ENCODE measurements at regions not wholly inside any gene's neighbourhood (a gene's known extent, or its start where the extent isn't known, plus 50 kb on each side); places are given as distances from the start of the nearest gene placed in this dataset.

DNA sequence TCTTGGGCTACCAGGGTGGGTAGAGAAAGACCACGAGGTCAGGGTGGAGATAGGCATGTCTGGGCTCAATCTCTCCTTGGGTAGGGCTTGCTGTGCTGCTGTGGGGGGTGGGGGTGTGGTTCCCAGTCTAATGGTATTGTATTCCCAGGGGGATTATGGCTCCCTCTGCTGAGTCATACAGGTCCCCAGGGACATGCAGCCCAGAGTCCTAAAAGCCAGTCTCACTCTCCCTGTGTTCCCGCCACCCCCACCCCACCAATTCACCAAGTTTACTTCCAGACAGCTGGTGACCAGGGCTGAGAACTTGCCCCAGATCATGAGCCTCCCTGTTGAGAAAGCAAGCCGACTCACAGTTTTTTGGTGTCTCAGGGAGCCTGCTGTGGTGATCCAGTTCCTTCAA lies 367.6 kb downstream of the C12orf75 start:
- DNase-seq: no peak

DNA sequence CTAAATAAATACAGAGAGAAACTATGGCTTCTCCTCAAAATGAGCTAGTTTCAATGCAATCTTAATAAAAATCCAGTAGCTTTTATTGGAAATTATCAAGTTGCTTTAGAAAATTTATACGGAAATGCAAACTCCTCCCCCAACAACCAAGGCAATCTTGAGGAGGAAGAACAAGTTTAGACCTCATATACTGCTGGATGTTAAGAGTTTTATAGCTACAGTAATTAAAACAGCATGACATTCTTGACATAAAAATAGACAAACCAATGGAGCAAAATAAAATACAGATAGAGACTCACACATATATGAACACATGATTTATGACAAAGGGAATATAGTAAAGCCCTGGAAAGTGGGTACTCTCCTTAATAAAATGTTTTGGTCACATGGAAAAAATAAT lies 368.7 kb downstream of the C12orf75 start:
- DNase-seq: no peak

DNA sequence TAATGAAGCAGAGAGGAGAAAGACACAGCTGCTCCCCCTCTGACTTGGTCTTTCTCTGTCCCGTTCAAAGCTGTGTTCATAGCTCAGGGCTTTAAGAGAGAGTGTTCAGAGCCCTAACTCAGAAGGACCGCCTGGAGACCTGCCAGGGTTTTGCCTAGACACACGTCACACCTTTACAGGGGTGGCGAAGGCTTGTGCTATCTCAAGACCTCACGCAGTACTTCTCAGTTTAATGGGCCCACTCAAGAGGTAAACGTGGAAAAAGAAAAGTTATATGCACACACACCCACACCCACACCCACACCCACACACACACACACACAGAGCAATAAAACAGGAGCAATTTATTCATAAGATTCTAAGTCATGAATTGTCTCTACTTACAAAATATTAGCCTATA lies 374.3 kb downstream of the C12orf75 start:
- no peak for DNase-seq

GRCh38 chr12:105705235-105705634 lies 374.7 kb downstream of the C12orf75 start:
- no peak for DNase-seq

GRCh38 chr12:105705765-105706164 lies 375.3 kb downstream of the C12orf75 start:
- DNase-seq: peak in 35 of 58 donors; percentile 1 to 70 (median 12)

DNA sequence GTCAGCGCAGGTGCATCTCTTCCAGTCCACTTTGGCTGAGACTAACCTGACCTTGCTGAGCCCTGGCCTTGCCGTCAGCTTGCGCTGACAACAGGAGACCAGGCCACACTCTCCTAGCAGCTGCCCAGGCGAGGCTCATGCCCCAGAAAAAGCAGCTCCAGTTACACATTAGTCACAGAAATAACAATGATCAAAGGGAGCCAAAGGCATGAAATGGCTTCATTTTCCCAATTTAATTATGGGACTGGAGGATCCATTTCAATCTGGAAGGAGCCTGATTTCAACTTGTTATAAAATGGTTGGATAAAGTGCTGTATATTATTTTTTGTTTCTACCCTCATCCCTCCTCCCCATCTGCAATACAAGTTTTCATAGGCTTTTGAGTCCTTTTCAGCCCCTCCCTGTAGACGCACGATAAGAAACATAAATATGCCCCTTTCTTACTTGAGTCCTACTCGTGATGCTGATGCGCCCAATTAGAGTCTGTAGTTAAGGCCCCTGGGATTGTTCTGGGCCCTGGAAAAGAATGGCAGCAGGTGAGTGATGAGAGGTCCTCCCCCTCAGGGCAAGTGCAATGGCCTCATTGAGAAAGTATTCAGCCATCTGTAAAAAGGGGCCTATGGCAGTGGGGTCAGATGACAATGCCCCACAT lies 376.0 kb downstream of the C12orf75 start:
- DNase-seq: peak in 3 of 58 donors; percentile 1 to 12 (median 10)

- no peak for DNase-seq
These were observed 376.5 kb downstream of the C12orf75 start for GRCh38 chr12:105706973-105707334.

DNA sequence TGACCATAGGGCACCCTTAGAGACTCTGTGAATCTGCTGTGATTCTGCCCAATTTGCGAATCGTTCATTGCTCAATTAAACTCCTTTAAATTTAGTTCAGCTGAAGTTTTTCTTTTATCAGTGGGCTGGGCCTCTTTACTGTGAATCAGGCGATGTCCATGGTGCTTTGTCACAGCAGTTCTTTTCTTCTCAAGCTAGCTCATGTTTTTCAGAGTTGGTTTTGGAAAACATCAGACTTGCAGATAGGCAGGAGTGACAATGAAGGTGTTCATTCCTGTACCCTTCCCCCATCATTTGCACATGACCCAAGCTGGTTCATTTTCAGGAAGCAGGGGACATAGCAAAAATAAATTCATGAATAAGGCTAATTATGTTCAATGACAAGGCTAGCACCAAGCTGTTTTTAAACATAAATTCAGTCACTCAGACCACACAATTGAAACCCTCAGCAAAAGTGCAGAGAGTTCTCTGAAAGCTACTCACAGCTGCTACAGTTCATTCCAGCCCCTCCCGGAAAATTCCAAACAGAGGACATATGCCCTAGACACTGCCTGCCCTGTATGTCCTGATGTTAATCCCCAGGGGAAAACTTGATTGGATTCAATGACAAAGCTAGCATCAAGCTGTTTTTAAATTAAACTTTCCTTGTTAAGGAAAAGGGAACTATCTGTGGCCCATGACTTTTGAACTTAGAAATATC lies 383.3 kb downstream of the C12orf75 start:
- DNase-seq: no peak

DNA sequence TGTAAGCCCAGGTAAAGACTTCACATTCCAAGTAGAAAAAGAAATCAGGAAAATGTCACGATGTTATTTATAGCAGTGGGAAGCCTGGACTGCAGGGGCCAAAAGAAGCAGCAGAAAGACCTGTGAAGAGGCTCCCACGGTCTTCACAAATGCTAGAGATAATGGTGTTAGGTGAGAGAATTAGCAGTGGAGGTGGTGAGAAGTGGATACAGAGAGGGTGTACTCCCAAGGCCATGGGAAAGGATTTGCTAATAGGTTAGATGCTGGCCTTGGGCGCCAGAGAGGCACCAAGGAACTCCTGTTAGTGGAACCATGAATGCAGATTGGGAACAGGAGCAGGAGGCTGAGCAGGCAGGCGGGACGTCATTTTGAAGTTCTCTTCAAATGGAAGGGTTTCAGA lies 386.1 kb downstream of the C12orf75 start:
- no peak for DNase-seq

DNA sequence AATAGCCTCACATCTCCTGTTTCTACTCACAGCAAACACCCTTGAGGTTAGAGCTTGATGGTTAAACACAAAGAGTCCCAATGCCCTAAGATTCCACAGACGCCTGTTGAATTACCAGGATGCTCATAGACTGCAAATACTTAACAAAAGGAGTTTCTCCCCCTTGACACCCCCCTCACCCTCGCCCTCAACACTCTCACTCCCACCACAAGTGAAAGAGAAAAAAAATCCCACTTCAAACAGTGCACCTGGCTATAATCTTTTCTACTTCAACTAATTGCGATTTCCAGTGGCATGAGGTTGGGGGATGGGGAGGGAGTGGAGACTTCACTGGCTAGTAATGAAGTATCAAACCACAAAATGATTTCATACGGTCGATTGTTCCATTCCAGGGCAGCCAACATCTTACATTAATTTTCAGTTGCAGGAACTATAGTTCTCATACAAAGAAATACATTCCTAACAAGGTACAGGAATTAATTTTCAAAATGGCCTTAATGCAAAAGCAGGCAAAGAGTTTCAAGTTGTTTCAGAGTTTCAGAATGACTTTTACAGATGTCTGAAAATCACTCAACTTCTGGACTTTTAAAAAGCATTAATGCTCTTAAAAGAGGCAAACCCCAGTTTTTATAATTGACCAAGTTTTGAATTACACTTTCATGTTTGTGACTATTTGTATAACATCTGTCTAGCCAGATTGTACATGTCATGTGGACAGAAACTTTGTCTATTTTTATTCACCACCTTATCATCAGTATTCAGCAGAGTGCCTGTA lies 390.7 kb downstream of the C12orf75 start:
- no peak for DNase-seq

GRCh38 chr12:105721891-105722290 lies 391.4 kb downstream of the C12orf75 start:
- DNase-seq: no peak

GRCh38 chr12:105723066-105723465 lies 392.6 kb downstream of the C12orf75 start:
- DNase-seq: no peak

GRCh38 chr12:105723494-105723893 lies 393.0 kb downstream of the C12orf75 start:
- DNase-seq: no peak

- DNase-seq: peak in 47 of 58 donors; percentile 5 to 85 (median 40)
These were observed 394.1 kb downstream of the C12orf75 start for GRCh38 chr12:105724641-105725040.

DNA sequence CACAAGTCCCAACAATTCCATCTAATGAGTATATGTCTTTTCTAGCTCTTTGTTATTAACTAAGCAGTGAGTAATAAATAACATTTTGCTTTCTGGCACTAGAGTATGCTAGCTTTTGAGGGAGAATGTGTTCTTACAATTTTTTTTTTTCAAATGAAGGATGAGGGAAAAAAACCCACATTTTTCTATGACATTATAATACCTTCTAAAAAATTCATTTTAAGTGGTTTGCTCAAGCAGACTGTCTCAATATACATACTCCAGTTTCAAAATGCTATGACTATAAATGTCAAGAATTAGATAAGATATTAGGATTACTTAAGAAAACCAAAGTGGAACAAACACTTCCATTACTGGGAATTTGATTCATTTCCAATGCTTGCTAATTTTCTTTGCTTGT lies 394.6 kb downstream of the C12orf75 start:
- no peak for DNase-seq

GRCh38 chr12:105729181-105729771 lies 398.8 kb downstream of the C12orf75 start:
- DNase-seq: no peak

- DNase-seq: no peak
These were observed 399.4 kb downstream of the C12orf75 start for GRCh38 chr12:105729926-105730325.

- DNase-seq: no peak
These were observed 403.1 kb downstream of the C12orf75 start for GRCh38 chr12:105733579-105733978.

DNA sequence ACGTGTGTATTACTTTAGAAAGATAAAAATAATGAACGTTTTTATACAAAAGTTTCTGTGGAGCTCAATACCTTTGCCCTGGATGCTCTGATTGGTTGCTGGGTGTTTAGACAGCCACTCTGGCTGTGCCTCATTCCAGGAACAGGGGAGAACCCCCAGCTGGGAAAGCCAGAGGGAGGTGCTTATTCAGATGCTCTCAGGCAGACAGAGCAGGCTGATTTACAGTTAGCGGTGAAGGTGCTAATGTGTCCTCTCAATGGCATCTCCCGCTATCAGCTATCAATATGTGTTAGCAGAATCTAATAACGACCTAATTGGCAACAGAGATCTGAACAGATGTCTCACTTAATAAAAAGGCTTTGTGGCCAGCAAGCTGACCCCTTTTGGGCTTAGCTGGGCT lies 402.3 kb downstream of the NUAK1 start:
- DNase-seq: no peak

GRCh38 chr12:105738051-105738450 lies 400.7 kb downstream of the NUAK1 start:
- no peak for DNase-seq

DNA sequence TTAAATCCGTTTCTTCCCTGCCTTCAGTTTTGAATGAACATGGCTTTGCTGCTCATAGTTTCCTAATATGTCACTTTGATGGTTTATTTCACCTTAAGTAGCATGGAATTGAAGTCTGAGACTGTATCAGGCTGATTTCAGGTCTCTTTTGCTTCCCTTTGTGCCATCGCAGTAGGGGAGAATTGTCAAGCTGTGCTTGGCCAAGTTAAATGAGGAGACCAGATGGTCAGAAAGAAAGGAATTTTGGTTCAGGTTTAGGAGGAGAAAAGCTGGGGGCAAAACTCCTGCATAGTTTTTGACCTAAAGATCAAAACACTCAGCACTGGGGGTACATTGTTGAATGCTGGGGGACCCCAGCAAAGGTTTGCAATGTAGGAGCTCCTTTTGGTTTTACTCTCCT lies 398.4 kb downstream of the NUAK1 start:
- DNase-seq: peak in 2 of 58 donors; percentile 2 to 5
